DOHH2 (cell line): ENCODE measurements at regions not wholly inside any gene's neighbourhood (a gene's known extent, or its start where the extent isn't known, plus 50 kb on each side); places are given as distances from the start of the nearest gene placed in this dataset.

Experiments
- H3F3A ChIP-seq: fragments of 200-600 bp; sonication (generic), shearing (Covaris generic); 2 replicates; pipeline ENCODE4 v1.6.0; 2016; ENCODE audit warnings: antibody characterized with exemption, mild to moderate bottlenecking; ENCODE audit not compliant: control insufficient read depth, insufficient read depth
- H3K27ac ChIP-seq: fragments of 200-600 bp; sonication (generic); 2 replicates; pipeline ENCODE4 v1.5.1; 2014; ENCODE audit warnings: low read depth, mild to moderate bottlenecking, low read length, moderate library complexity
- H3K27me3 ChIP-seq: fragments of 200-600 bp; sonication (generic); 2 replicates; pipeline ENCODE4 v1.6.1; 2014; ENCODE audit warnings: mild to moderate bottlenecking, low read length, mixed read lengths; ENCODE audit not compliant: control insufficient read depth
- H3K36me3 ChIP-seq: fragments of 200-600 bp; sonication (generic); 2 replicates; pipeline ENCODE4 v1.6.1; 2014; ENCODE audit warnings: mild to moderate bottlenecking, low read length, moderate library complexity, mixed read lengths; ENCODE audit not compliant: control insufficient read depth
- H3K4me1 ChIP-seq: fragments of 200-600 bp; sonication (generic); 2 replicates; pipeline ENCODE4 v1.6.1; 2014; ENCODE audit warnings: mild to moderate bottlenecking, low read length, mixed read lengths; ENCODE audit not compliant: control insufficient read depth
- H3K4me2 ChIP-seq: fragments of 200-600 bp; sonication (generic); 2 replicates; pipeline ENCODE4 v1.6.0; 2014; ENCODE audit warnings: mild to moderate bottlenecking, low read length, moderate library complexity
- H3K4me3 ChIP-seq: fragments of 200-600 bp; sonication (generic); 2 replicates; pipeline ENCODE4 v1.5.1; 2014; ENCODE audit warnings: mild to moderate bottlenecking, low read length, mixed read lengths
- H3K79me2 ChIP-seq: fragments of 200-600 bp; sonication (generic); 2 replicates; pipeline ENCODE4 v1.6.1; 2014; ENCODE audit warnings: mild to moderate bottlenecking, low read length, mixed read lengths; ENCODE audit not compliant: control insufficient read depth
- H3K9me2 ChIP-seq: fragments of 200-600 bp; sonication (generic); replicated peaks from 2 replicates; pipeline ENCODE4 v1.6.1; 2014; ENCODE audit warnings: mild to moderate bottlenecking, low read length, mixed read lengths; ENCODE audit not compliant: control insufficient read depth
- H3K9me3 ChIP-seq: fragments of 200-600 bp; sonication (generic); 2 replicates; pipeline ENCODE4 v1.6.1; 2014; ENCODE audit warnings: antibody characterized with exemption, low read length, mixed read lengths; ENCODE audit not compliant: control insufficient read depth, insufficient read depth
- H4K20me1 ChIP-seq: fragments of 200-600 bp; sonication (generic); 2 replicates; pipeline ENCODE4 v1.6.0; 2014; ENCODE audit warnings: low read depth, mild to moderate bottlenecking, antibody characterized with exemption, low read length, moderate library complexity; ENCODE audit not compliant: control insufficient read depth, insufficient read depth
- CTCF ChIP-seq: fragments of 200-600 bp; sonication (generic); IDR thresholded peaks from one replicate; pipeline ENCODE4 v1.5.1; 2014; ENCODE audit warnings: antibody characterized with exemption, mild to moderate bottlenecking, low read depth, low read length; ENCODE audit not compliant: poor library complexity, severe bottlenecking
- EZH2phosphoT487 ChIP-seq: fragments of 200-600 bp; sonication (generic); IDR thresholded peaks from 2 replicates; pipeline ENCODE4 v1.6.1; 2017; ENCODE audit warnings: borderline replicate concordance, mild to moderate bottlenecking, antibody characterized with exemption, low read length, moderate library complexity, mixed read lengths

- no peak overlapping the region for H3K4me2 ChIP-seq
- no peak overlapping the region for H3K4me3 ChIP-seq
- H3K27me3 ChIP-seq: no peaks in the 10 kb centered on the region
- TF ChIP-seq CTCF: no peak
- TF ChIP-seq EZH2phosphoT487: no peak
- H3K79me2 ChIP-seq: no peaks in the 10 kb centered on the region
- no peak overlapping the region for H3K27ac ChIP-seq
- no peaks in the 10 kb centered on the region for H3K4me1 ChIP-seq
- no peaks in the 10 kb centered on the region for H3K9me2 ChIP-seq
- H3F3A ChIP-seq: no peaks in the 10 kb centered on the region
- no peaks in the 10 kb centered on the region for H4K20me1 ChIP-seq
- H3K36me3 ChIP-seq: no peaks in the 10 kb centered on the region
- H3K9me3 ChIP-seq: no peaks in the 10 kb centered on the region
Measured at GRCh38 chr17:27970587-27970986, 71.9 kb upstream of the NLK start.

DNA sequence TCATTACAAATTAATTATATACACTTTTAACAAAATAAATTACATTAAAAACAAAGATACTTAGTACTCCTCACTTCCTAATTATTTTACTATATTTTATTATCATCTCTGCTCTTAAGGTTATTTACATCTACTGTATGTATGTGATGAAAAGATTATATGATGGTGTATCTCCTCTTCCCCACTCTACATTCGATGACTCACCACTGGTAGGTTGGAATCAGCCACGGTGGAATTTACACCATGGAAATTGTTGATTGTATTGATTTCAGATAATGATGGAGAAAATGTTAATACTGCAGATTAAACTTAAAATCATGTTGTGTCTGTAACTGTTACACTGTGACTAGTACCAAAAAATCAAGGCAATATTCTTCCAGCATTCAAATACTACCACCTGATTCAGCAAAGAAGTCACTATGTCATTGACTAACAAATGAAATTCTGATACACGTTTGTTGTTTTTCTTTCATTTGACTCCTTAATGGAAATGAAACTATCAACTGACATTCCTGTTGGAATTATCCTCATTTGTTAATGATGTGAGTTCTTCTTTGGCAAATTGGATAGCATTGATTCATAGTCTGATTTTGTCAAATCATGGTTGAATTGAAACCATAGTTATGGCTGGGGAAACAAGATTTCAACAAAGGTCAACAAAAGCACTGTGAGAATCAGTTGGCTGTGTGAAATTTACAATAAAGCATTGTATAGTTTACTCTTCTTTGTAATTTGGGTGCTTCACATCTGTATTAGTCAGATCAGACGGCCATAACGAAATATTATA, 69.0 kb upstream of the NLK start:
- Histone ChIP-seq H3K27me3 (no peaks in the 10 kb centered on the region), H3K9me2 (no peaks in the 10 kb centered on the region), H4K20me1 (no peaks in the 10 kb centered on the region), H3K27ac (no peak overlapping the region), H3K4me1 (no peaks in the 10 kb centered on the region), H3K9me3 (no peaks in the 10 kb centered on the region), H3F3A (no peaks in the 10 kb centered on the region), H3K36me3 (no peaks in the 10 kb centered on the region), H3K4me2 (no peak overlapping the region), H3K79me2 (no peaks in the 10 kb centered on the region), H3K4me3 (no peak overlapping the region)
- TF ChIP-seq EZH2phosphoT487: no peak

DNA sequence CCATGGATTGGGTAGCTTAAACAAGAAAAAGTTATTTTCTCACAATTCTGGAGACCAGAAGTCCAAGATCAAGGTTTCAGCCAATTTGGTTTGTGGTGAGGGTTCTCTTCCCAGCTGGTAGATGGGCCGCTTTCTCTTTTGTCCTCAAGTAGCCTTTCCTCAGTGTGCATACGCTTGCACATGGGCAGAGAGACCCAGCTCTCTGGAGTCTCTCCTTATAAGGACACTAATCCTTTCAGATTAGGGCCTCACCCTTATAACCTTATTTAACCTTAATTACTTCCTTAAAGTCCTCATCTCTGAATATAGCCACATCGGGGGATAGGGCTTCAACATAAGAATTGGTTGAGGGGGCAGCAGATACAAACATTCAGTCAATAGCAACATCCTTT, 68.4 kb upstream of the NLK start:
- H3K4me2 ChIP-seq: no peak overlapping the region
- H3K27me3 ChIP-seq: no peaks in the 10 kb centered on the region
- H4K20me1 ChIP-seq: no peaks in the 10 kb centered on the region
- no peaks in the 10 kb centered on the region for H3K4me1 ChIP-seq
- H3F3A ChIP-seq: no peaks in the 10 kb centered on the region
- no peak overlapping the region for H3K4me3 ChIP-seq
- H3K36me3 ChIP-seq: no peaks in the 10 kb centered on the region
- TF ChIP-seq CTCF: no peak
- TF ChIP-seq EZH2phosphoT487: no peak
- no peak overlapping the region for H3K27ac ChIP-seq
- no peaks in the 10 kb centered on the region for H3K9me3 ChIP-seq
- H3K9me2 ChIP-seq: no peaks in the 10 kb centered on the region
- H3K79me2 ChIP-seq: no peaks in the 10 kb centered on the region

- no peaks in the 10 kb centered on the region for H3F3A ChIP-seq
- no peaks in the 10 kb centered on the region for H3K27me3 ChIP-seq
- no peaks in the 10 kb centered on the region for H3K9me3 ChIP-seq
- no peak overlapping the region for H3K27ac ChIP-seq
- H3K36me3 ChIP-seq: no peaks in the 10 kb centered on the region
- H3K4me3 ChIP-seq: no peak overlapping the region
- no peaks in the 10 kb centered on the region for H3K4me1 ChIP-seq
- H3K9me2 ChIP-seq: no peaks in the 10 kb centered on the region
- no peak overlapping the region for H3K4me2 ChIP-seq
- H3K79me2 ChIP-seq: no peaks in the 10 kb centered on the region
- TF ChIP-seq CTCF (no peak), EZH2phosphoT487 (no peak)
- no peaks in the 10 kb centered on the region for H4K20me1 ChIP-seq
Measured at GRCh38 chr17:27974531-27975145, 67.8 kb upstream of the NLK start.
